Renal cortex interstitium (tissue), 11 donors: ENCODE measurements at regions not wholly inside any gene's neighbourhood (a gene's known extent, or its start where the extent isn't known, plus 50 kb on each side); places are given as distances from the start of the nearest gene placed in this dataset.
"Not testable (repeated sequence)": the region's sequence is repeated elsewhere in the genome, so short reads cannot be mapped to it uniquely, and the experiment has no call there.

Experiments
- DNase-seq, 11 donors: peaks; one replicate each; pipeline ENCODE4 v3.0.0-alpha.2; 2013; ENCODE audit warnings: low read depth in 9 of 11, low spot score in 4 of 11; ENCODE audit errors: extremely low read depth in 1 of 11

DNA sequence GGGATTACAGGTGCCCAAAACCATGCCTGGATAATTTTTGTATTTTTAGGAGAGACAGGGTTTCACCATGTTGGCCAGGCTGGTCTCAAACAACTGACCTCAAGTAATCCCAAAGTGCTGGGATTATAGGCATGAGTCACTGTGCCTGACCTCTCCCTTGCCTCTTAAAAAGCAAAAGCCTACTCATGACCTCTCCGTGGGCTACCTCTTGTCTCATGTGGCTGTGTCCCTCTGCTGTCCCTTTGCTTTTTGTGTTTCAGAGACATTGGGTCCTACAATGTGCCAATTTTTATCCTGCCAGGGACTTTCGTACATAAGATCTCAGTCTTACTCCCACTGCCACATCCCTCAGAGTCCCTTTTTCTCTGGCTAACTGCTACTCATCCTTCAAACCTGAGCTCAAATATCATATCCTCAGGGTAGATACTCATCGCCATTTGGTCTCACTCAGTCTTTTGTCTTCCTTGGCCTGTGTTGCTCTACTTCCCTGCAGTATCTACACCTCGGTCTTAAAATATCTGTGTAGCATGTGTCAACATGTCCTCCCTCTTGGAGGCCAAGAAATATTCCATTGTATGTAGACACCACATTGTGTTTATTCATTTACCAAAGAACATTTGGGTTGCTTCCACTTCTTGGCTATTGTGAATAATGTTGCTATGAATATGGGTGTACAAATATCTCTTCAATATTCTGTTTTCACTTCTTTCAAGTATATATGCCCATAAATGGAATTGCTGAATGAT is 465.0 kb upstream of the KLF6 start:
- DNase-seq, result no peak

DNA sequence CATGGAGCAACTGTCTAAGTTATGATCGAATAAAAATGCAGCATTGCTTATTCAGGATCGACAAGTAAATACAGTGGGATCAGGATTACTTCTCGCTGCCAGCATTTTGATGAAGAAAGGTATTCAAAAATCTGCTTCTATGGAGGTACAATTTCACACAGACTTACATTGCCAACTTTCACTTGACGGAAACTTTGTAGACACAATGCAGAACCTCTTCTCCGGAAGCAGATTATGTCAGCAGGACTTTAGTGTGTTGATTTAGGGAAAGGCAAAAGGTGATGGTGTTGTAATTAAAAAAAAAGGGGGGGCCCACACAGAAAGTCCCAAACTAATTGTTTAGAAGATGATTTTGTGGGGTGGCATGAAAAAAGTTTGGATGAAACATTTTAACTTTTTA is 462.4 kb upstream of the KLF6 start:
- no peak for DNase-seq

- no peak for DNase-seq
Measured at GRCh38 chr10:4246881-4247358, 461.9 kb upstream of the KLF6 start.

GRCh38 chr10:4243651-4244050 is 458.6 kb upstream of the KLF6 start:
- no peak for DNase-seq

- DNase-seq, result no peak
Measured at GRCh38 chr10:4243169-4243568, 458.2 kb upstream of the KLF6 start.

- no peak for DNase-seq
Measured at GRCh38 chr10:4242561-4243035, 457.6 kb upstream of the KLF6 start.

- DNase-seq, result peak; percentile 39 to 79 (median 50)
Measured at GRCh38 chr10:4241724-4242345, 456.8 kb upstream of the KLF6 start.

- no peak for DNase-seq
Measured at GRCh38 chr10:4240608-4241197, 455.7 kb upstream of the KLF6 start.

DNA sequence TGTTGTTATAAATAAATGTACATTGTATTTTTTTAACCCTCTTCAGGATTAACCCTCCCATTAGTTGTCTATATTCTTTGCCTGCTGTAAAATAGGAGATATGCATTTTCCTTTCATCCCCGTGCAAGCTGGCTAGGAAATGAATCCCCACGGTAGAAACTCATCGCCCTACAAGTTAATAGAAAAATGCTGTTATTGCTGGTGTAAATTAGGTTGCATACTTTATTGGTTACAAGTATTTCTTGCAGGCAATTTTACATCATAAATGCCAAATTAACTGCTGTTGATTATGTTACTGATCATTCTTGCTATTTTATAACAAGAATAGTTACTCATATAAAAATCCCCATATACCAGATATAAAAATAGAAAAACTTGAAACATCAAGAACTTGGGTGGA is 454.2 kb upstream of the KLF6 start:
- no peak for DNase-seq

- DNase-seq, result not testable (repeated sequence)
Measured at GRCh38 chr10:4236905-4237304, 451.9 kb upstream of the KLF6 start.

- no peak for DNase-seq
Measured at GRCh38 chr10:4234661-4235060, 449.7 kb upstream of the KLF6 start.

DNA sequence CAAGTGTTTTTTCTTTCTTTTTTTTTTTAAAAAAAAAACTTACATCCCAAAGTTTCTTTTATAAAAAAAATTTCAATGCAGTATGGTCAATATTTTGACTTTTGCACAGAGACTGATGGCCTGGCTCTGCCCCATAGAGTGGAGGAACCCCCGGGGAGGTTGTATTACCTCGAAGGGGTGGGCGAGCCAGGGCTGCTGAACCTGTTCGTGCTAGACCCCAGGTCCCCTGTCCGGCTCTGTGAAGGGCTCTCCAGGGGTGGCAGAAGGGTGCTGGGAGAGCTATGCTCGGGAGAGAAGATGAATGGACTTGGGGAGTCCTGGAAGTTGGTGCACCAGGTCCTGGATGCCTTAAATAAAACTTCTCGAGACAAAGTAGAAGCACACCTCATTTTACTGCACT is 446.4 kb upstream of the KLF6 start:
- DNase-seq, result no peak

- DNase-seq, result no peak
Measured at GRCh38 chr10:4230036-4230435, 445.0 kb upstream of the KLF6 start.

DNA sequence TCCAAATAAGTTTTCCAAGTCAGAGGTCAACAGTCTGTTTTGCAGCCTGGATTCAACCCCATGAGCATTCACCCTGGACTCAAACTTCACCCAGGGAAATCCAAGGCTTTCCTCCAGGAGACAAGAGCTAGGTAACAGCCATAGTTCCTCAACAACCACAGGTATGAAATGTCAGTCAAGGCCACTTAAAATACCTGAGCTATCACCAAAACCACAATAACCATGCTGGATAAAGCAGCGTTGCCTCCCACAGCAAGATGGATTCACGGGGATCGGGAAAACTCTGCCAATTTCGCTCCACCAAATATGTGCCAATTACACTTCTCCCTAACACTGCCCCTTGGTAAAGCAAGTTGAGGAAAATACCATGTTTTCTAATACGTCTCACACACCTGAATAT is 444.1 kb upstream of the KLF6 start:
- DNase-seq, result no peak

GRCh38 chr10:4227586-4227985 is 442.6 kb upstream of the KLF6 start:
- DNase-seq, result no peak

- DNase-seq, result no peak
Measured at GRCh38 chr10:4226941-4227540, 442.0 kb upstream of the KLF6 start.

DNA sequence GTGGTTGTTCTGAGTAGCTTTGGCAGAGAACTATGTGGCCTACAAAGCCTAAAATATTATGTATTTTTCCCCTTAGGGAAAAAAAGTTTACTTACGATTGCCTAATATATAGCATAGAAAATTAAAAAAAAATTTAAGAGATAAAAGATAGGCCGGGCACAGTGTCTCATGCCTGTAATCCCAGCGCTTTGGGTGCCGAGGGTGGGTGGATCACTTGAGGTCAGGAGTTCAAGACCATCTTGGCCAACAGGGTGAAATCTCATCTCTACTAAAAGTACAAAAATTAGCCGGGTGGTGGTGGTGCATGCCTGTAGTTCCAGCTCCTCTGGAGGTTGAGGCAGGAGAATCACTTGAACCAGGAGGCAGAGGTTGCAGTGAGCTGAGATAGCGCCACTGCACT is 439.2 kb upstream of the KLF6 start:
- DNase-seq, result no peak

DNA sequence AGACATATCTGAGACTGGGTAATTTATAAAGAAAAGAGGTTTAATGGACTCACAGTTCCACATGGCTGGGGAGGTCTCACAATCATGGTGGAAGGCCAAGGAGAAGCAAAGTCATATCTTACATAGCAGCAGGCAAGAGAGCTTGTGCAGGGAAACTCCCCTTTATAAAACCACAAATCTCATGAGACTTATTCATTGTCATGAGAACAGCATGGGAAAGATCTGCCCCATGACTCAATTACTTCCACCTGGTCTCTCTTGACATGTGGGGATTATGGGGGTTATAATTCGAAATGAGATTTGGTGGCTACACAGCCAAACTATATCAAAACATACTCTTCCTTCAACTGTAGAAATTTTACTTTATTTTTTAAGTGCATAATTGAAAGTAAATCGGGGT is 436.3 kb upstream of the KLF6 start:
- DNase-seq, result not testable (repeated sequence)

DNA sequence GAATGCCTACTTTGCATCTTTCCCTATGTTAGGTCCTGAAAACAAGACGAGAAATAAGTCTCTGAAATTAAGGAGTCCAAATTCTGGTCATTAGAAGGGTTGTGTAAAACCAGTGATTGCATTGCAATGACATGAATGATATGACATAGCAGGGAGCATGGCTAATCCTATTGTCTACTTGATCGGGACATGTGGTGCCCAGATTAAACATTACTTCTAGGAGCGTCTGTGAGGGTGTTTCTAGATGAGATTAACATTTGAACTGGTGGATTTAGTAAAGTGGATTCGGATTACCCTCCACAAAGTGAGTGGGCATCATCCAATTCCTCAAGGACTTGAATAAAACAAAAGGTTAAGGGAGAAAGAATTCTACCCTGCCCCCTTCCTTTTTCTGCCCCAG is 434.9 kb upstream of the KLF6 start:
- no peak for DNase-seq

- DNase-seq, result no peak
Measured at GRCh38 chr10:4217653-4218052, 432.6 kb upstream of the KLF6 start.
